MG63 (cell line): ENCODE measurements at regions not wholly inside any gene's neighbourhood (a gene's known extent, or its start where the extent isn't known, plus 50 kb on each side); places are given as distances from the start of the nearest gene placed in this dataset.

Experiments
- DNase-seq: peaks from one replicate; pipeline ENCODE4 v3.0.0-alpha.2; 2020
- H3K27me3 ChIP-seq: fragments of 250-450 bp; sonication (Bioruptor Pico); 2 replicates; pipeline ENCODE4 v1.5.1; 2020; ENCODE audit warnings: mild to moderate bottlenecking, moderate library complexity
- H3K36me3 ChIP-seq: fragments of 250-450 bp; sonication (Bioruptor Pico); 2 replicates; pipeline ENCODE4 v1.5.1; 2020; ENCODE audit warnings: mild to moderate bottlenecking, moderate library complexity
- H3K4me3 ChIP-seq: fragments of 250-450 bp; sonication (Bioruptor Pico); 2 replicates; pipeline ENCODE4 v1.5.1; 2020; ENCODE audit warnings: mild to moderate bottlenecking, moderate library complexity
- H3K9me3 ChIP-seq: fragments of 250-450 bp; sonication (Bioruptor Pico); 2 replicates; pipeline ENCODE4 v1.5.1; 2020; ENCODE audit warnings: mild to moderate bottlenecking, moderate library complexity

GRCh38 chr10:31635009-31635408 is 293.6 kb downstream of the ARHGAP12 start:
- no peak for DNase-seq
- peaks cover 7% of the 10 kb centered on the region for H3K9me3 ChIP-seq
- no peaks in the 10 kb centered on the region for H3K27me3 ChIP-seq
- H3K4me3 ChIP-seq: no peak overlapping the region
- H3K36me3 ChIP-seq: no peaks in the 10 kb centered on the region

- Histone ChIP-seq H3K4me3 (no peak overlapping the region), H3K36me3 (no peaks in the 10 kb centered on the region), H3K27me3 (no peaks in the 10 kb centered on the region), H3K9me3 (peaks cover under 1% of the 10 kb centered on the region; the same call in 1 of the 2 replicates)
- no peak for DNase-seq
These were observed 297.6 kb downstream of the ARHGAP12 start for GRCh38 chr10:31630861-31631567.

- Histone ChIP-seq H3K36me3 (no peaks in the 10 kb centered on the region; the same call in none of the 2 replicates), H3K9me3 (peaks cover 21% of the 10 kb centered on the region), H3K27me3 (no peaks in the 10 kb centered on the region), H3K4me3 (no peak overlapping the region)
- no peak for DNase-seq
These were observed 303.1 kb downstream of the ARHGAP12 start for GRCh38 chr10:31625566-31625965.

GRCh38 chr10:31624611-31625010 is 304.0 kb downstream of the ARHGAP12 start:
- DNase-seq: no peak
- Histone ChIP-seq H3K4me3 (no peak overlapping the region), H3K9me3 (peaks cover 21% of the 10 kb centered on the region), H3K27me3 (no peaks in the 10 kb centered on the region), H3K36me3 (no peaks in the 10 kb centered on the region; the same call in none of the 2 replicates)

GRCh38 chr10:31623947-31624346 is 304.7 kb downstream of the ARHGAP12 start:
- DNase-seq: no peak
- no peak overlapping the region for H3K4me3 ChIP-seq
- H3K36me3 ChIP-seq: no peaks in the 10 kb centered on the region; the same call in none of the 2 replicates
- peaks cover 21% of the 10 kb centered on the region for H3K9me3 ChIP-seq
- no peaks in the 10 kb centered on the region for H3K27me3 ChIP-seq

- no peaks in the 10 kb centered on the region for H3K27me3 ChIP-seq
- DNase-seq: peak; percentile 64
- no peaks in the 10 kb centered on the region; the same call in none of the 2 replicates for H3K36me3 ChIP-seq
- no peak overlapping the region for H3K4me3 ChIP-seq
- peaks cover 21% of the 10 kb centered on the region for H3K9me3 ChIP-seq
These were observed 304.4 kb downstream of the ZEB1 start for GRCh38 chr10:31623466-31623865.

GRCh38 chr10:31622978-31623377 is 304.0 kb downstream of the ZEB1 start:
- Histone ChIP-seq H3K9me3 (peaks cover 21% of the 10 kb centered on the region), H3K4me3 (no peak overlapping the region), H3K36me3 (no peaks in the 10 kb centered on the region; the same call in none of the 2 replicates), H3K27me3 (no peaks in the 10 kb centered on the region)
- DNase-seq: peak; percentile 17

GRCh38 chr10:31621733-31622132 is 302.7 kb downstream of the ZEB1 start:
- H3K36me3 ChIP-seq: no peaks in the 10 kb centered on the region; the same call in none of the 2 replicates
- no peaks in the 10 kb centered on the region for H3K27me3 ChIP-seq
- no peak for DNase-seq
- H3K4me3 ChIP-seq: no peak overlapping the region
- H3K9me3 ChIP-seq: peaks cover 21% of the 10 kb centered on the region

- Histone ChIP-seq H3K4me3 (no peak overlapping the region), H3K36me3 (no peaks in the 10 kb centered on the region; the same call in none of the 2 replicates), H3K27me3 (no peaks in the 10 kb centered on the region), H3K9me3 (peaks cover 17% of the 10 kb centered on the region)
- peak; percentile 96 for DNase-seq
These were observed 301.5 kb downstream of the ZEB1 start for GRCh38 chr10:31620226-31621151.

- H3K27me3 ChIP-seq: no peaks in the 10 kb centered on the region
- no peaks in the 10 kb centered on the region; the same call in 1 of the 2 replicates for H3K36me3 ChIP-seq
- no peak overlapping the region for H3K4me3 ChIP-seq
- peaks cover 11% of the 10 kb centered on the region for H3K9me3 ChIP-seq
- DNase-seq: peak; percentile 60
These were observed 300.6 kb downstream of the ZEB1 start for GRCh38 chr10:31619531-31620061.

- H3K36me3 ChIP-seq: no peaks in the 10 kb centered on the region
- H3K4me3 ChIP-seq: no peak overlapping the region
- no peak for DNase-seq
- no peaks in the 10 kb centered on the region for H3K27me3 ChIP-seq
- peaks cover 4% of the 10 kb centered on the region for H3K9me3 ChIP-seq
These were observed 299.7 kb downstream of the ZEB1 start for GRCh38 chr10:31618541-31619291.

- DNase-seq: no peak
- H3K36me3 ChIP-seq: no peaks in the 10 kb centered on the region
These were observed 298.7 kb downstream of the ZEB1 start for GRCh38 chr10:31617757-31618156.

GRCh38 chr10:31617133-31617532 is 298.1 kb downstream of the ZEB1 start:
- Histone ChIP-seq H3K4me3 (no peak overlapping the region), H3K27me3 (no peaks in the 10 kb centered on the region), H3K9me3 (peaks cover 4% of the 10 kb centered on the region), H3K36me3 (no peaks in the 10 kb centered on the region)
- no peak for DNase-seq

More at GRCh38 chr10:31617757-31618156, 298.7 kb downstream of the ZEB1 start:
- Histone ChIP-seq H3K4me3 (no peak overlapping the region), H3K27me3 (no peaks in the 10 kb centered on the region), H3K9me3 (peaks cover 4% of the 10 kb centered on the region)

- DNase-seq: no peak
- no peak overlapping the region for H3K4me3 ChIP-seq
- peaks cover 4% of the 10 kb centered on the region for H3K9me3 ChIP-seq
- H3K27me3 ChIP-seq: no peaks in the 10 kb centered on the region
- no peaks in the 10 kb centered on the region for H3K36me3 ChIP-seq
These were observed 296.1 kb downstream of the ZEB1 start for GRCh38 chr10:31615129-31615528.

GRCh38 chr10:31614611-31615010 is 295.6 kb downstream of the ZEB1 start:
- Histone ChIP-seq H3K9me3 (peaks cover 4% of the 10 kb centered on the region), H3K36me3 (no peaks in the 10 kb centered on the region), H3K4me3 (no peak overlapping the region), H3K27me3 (no peaks in the 10 kb centered on the region)
- no peak for DNase-seq

- DNase-seq: no peak
- H3K4me3 ChIP-seq: no peak overlapping the region
These were observed 293.1 kb downstream of the ZEB1 start for GRCh38 chr10:31612082-31612481.

More at GRCh38 chr10:31612082-31612481, 293.1 kb downstream of the ZEB1 start:
- Histone ChIP-seq H3K36me3 (no peaks in the 10 kb centered on the region), H3K27me3 (no peaks in the 10 kb centered on the region), H3K9me3 (peaks cover 4% of the 10 kb centered on the region)
